HL-60/S4 (cell line): ENCODE measurements at regions not wholly inside any gene's neighbourhood (a gene's known extent, or its start where the extent isn't known, plus 50 kb on each side); places are given as distances from the start of the nearest gene placed in this dataset.
"Not testable (repeated sequence)": the region's sequence is repeated elsewhere in the genome, so short reads cannot be mapped to it uniquely, and the experiment has no call there.

Experiments
- in situ Hi-C: fragments of 300-500 bp; cut with MboI; formaldehyde crosslinking; loops from 2 replicates; pipeline ENCODE4 v1.14.3; 2022; ENCODE audit warnings: low sequenced_read_pairs

DNA sequence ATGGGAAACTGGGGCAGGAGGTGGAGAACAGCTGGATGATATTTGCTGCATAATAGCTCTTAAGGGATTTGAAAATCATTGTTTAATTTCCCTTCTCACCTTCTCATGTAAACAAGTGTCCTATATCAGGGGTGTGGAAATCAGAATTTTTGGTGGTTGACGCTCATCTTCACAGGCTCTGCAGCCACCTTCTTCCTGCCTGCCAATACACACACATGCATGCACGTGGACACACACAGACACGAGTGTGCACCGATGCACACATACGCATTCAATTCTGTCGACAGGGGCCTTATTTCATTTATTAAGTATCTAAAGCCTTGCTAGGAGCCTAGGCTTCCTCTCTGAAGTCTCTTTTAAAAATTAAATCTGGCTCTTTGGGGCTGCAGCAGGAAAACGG lies 349.4 kb upstream of the NCAM1 start:
- in situ Hi-C loops = no loop called here

DNA sequence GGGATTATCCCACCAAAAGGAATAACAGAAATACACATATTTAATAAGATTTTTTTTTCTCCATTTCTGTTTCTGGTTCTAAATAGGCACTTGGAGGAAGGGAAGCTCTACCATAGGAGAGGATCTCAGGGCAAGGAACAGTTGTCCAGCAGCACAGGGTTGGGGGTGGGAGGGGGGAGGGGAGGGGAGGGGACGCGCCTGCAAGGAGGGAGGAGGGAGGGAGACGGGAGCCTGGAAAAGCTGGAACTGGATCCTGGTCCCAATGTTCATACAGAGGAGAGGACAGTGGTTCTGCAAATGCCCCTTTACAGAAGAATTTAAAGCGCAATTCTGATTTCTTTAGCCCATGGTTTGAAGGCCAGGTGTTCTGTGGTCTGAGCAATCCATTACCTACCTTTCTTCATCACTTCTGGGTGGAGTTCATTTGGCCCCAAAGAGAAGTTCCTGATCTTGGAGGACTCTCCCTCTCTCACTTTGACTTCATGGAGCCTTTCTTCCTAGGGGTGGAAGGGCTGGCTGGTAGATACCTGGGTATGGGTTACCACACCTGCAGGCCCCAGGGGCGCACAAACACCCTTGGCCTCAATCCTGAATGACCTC lies 348.9 kb upstream of the NCAM1 start:
- in situ Hi-C loops = no loop called here

DNA sequence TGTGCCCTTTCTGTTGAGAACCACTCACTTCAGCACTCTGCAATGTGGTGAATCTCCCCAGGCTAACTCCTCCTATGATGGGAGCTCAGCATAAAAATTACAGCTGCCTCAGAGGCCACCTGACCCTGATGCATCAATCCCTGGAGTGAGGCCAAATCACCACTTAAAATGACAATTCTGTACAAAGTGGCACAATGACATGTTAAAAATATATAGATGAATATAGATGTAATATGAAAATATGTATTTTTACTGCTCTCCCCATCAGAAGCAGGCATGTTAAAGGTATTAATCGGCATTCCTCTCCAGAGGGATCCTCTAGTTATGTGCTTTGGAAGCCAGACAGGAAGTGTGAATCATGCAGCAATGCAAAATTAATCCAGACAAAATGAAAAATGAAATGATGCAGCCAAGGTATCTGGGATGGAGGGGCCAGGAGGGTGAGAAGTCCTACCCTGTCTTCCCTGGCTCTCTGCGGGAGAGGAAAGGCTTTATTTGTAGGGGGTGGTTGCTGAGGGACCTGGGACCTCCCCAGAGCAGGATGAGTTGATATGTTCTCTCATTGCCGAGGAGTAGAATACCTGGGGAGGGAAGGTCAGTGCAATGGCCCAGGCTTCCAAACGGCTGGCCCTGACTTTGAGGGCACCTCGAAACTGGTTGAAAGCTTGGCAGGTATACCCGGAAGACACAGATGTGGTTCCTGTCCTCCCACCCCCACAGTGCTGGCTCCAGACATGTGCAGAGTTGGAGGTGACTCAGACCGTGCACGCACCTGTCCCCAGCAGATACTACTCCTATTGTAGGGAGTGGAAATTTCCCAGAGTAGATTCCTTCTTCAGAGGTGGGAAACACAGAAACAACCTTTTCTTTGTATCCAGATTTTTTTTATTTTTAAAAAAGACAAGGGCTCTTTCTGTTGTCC lies 347.9 kb upstream of the NCAM1 start:
- in situ Hi-C loops = no loop called here

DNA sequence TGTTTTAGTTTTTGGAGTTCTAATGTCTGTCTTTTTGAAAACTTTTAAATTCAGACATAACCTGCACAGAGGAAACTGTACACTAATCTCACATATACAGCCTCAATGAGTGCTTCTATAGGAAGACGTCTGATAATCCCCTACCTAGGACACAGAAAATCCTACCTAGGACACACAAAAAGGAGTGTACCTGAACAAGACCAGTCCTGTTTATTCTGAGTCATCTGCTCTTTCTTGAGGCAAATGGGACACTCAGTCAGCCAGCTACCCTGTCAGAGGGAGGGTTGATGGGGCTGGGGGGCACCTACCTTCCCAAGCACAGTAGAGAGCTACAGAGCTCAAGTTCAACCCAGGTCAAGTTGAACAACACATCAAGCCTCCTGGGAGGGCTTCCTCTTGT lies 346.6 kb upstream of the NCAM1 start:
- in situ Hi-C loops = no loop called here

DNA sequence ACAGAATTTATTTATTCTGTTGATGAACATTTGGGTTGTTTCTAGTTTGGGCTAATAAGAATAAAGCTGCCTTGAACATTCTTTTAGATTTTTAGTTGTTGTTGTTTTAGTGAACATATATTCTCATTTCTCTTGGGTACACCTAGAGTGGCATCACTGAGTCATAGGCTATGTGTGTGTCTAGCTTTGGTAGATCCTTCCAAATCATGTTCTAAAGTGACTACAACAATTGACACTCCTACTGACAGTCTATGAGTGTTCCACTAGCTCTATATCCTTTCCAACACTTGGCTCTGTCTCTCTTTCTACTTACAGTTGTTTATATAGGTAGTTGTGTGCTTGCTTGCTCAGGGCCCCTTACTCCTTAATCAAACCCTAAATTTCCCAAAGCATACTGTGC lies 346.0 kb upstream of the NCAM1 start:
- in situ Hi-C loops = no loop called here

DNA sequence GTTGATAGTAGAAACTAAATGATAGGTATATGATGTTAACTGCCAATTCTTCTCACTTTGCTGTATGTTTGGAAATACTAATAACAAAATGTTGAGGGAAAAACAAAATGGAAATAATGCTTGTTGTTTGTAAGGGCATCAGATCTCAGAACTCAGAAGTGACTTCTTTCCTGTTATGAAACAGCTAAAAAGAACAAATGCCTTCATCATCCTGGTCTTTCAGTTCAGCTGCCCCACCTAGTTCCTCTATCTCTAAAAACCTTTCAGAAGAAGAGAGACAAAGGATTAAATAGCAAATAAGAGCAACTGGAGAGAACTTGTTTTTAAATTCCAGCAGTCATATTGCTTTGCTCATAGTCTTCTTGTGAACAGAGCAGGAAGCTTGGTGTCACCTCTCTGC lies 345.3 kb upstream of the NCAM1 start:
- in situ Hi-C loops = no loop called here

DNA sequence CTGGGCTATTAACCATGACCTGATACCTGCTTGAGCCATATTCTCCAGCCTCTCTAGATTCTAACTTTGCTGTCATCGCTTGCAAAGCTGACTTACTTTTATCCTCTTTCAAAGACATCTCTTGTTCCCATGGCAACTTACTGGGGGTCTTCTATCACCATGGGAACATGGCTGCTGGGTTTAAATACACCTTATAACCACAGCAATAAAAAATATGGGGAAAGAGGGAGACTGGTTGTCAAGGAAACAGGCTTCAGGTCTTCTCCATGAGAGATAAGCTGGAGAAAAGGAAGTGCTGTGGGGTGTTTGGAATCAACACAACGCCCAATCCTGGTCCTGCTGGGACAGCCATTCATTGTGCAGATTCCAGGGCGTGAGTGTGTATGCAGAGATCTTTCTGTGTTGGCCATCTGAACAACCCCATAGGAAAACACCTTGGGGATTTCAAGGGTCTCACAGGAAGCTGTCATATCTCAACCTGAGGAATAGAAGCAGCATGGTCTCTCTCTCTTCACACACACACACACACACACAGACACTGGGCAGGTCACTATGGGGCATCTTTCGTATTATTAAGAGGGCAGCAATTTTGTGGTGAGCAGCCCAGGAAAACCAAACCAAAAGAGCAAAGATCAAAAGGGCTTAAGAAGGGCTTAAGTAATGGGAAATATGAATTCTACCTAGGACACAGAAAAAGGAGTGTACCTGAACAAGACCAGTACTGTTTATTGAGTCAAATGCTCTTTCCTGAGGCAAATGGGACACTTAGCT lies 344.7 kb upstream of the NCAM1 start:
- in situ Hi-C loops = no loop called here

DNA sequence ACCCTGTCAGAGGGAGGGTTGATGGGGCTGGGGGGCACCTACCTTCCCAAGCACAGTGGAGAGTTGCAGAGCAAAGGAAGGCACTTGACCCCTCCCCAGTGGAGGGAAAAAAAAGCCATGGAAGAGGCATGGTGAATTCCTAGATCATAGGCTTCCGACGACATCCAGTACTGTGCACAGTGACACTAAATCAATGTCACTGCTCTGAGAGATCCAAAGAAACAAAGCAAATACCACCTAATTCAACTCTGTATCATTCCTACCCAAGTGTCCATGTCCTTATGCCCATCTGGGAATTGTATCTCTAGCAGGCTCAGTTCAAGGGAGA lies 344.2 kb upstream of the NCAM1 start:
- in situ Hi-C loops = no loop called here

DNA sequence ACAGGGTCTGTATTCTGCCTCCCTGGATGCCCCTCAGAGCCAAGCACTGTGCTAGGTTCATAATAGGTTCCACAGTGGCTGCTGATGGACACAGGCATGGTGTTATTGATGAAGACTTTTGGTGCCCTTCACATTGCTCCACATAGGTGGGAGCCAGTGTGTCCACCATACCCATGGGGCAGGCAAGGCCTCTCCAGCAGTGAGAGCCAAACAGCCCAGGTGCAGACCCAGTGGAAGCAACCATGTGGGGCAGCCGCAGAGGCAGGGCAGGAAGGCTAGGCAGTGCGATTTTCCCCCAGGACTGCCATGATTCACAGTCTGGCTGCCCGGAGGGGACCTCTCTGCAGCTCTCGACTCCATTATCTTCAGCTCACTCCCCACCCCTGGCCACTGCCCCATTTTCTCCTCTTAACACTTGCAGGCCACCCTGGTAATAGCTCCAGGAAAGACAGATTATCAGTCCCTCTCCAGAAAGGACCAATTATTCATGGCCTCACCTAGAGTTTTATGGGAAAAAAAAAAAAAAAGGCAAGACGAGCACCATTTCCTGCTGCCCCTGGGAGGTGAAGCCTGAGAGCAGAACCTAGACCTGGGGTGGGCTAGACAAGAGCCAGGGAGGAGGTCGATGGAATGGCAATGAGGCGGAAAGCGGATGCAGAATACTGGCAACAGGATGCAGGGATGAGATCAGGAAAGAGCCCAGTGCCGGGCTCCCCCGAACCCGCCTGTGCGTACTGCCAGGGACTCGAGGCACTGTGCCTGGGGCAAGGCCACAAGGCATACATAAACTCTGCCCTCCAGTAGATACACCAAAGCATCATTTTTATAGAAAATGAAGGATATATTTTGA lies 343.0 kb upstream of the NCAM1 start:
- in situ Hi-C loops = no loop called here

DNA sequence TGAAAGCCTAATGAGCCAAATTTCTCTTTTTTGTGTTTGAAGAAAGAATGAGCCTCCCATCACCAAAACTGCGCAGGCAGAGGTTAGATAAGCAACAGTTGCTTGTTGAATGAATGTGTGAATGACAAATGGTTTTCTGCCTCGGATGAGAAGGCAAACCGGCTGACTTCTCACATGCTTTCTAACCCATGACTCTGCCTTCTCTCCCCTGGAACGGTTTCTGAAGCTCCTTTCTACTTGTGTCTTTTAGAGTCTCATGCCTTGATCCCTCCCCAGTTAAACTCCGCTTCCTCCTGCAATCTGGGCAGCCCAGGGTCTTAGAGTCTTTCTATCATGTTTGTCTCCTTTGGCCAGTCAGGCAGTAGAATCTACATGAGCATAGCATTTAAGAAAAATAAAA lies 342.1 kb upstream of the NCAM1 start:
- in situ Hi-C loops = no loop called here

DNA sequence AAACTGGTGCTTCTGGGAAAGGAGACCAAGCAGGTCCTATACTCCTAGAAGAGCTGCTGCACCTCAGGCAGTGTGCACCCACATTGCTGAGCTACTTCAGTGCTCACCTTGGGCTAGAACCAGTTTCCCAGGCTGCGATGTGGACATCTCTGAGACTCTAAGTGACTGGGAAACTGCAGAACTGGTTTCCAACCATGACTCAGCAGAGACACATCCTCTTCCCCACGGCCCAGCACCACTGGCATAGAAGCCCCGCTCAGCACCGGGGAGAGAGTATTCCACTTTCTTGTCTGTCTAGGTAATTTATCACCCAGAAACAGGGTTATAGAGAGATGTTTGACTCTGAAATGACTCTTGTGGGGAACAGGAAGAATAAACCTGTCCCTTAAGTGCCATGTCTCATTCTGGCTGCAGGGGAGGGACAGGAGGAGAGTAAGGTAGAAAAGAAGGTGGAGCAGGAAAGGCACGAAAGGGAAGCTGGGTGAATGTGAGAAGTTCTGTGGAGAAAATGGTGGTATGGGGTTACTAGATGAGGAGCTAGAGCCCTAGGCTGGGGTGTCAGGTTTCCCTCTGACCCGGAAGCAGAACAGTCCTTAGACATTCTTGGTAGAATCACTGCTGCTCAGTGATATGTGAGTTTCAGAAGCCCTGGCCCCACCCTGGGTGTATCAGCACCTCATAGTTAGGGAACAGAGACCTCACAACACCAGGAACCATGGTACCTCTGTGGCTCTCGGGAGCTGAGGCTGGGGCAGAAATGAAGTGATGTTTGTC lies 340.4 kb upstream of the NCAM1 start:
- in situ Hi-C loops = no loop called here

DNA sequence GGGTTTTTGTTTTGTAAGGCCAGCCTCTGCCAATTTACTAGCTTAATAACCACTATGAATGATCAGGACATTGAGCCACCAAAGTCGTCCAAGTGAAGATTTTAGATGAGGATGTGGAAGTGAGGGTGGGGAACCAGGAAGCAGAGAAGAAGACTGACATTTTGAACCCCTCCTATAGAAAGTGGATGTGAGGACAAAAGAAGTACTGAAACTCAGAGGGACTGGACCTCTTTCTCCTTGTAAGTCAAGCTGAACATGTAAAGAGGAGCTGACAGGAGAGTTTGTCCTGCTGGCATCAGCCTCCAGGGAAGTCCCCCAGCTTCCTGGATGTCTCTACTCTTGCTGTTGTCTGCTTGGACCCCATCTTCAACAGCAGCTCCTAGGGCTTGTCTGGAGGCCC lies 338.2 kb upstream of the NCAM1 start:
- in situ Hi-C loops = no loop called here

DNA sequence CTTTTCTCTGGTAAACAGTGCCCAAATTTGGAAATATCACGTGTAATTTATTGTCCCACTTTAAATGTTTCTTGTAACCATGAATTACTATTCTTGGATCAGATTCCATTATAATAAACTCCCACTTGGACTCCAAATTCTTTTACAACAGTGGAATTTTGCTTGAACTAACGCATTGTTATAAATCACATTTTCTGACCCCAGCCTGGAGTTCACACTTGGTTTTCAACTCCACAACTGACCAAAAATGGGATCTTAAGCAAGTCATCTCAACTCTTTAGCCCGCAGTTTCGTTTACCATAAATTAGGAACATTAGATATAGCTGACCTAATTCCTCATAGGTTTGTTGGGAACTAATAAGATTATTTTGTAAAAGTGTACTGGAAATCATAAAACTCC lies 336.8 kb upstream of the NCAM1 start:
- in situ Hi-C loops = no loop called here

DNA sequence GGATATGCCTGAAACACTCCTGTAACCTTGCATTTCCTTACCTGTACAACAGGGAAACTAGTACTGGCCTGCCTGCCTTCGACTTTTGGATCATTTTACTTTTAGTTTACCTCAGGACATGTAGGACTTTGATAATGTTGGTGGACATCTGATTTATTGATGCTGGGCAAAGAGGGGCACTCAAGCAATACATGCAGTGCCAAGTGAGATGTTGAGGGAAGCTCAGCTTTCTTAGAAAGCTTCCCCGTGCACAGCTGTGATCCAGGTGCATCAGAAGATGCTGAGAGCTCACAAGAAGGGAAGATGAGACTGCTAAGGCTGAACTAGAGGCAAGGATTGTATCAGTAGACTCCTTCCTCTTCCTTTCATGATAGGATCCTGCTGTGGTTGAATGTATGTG lies 336.2 kb upstream of the NCAM1 start:
- in situ Hi-C loops = not testable (repeated sequence)

DNA sequence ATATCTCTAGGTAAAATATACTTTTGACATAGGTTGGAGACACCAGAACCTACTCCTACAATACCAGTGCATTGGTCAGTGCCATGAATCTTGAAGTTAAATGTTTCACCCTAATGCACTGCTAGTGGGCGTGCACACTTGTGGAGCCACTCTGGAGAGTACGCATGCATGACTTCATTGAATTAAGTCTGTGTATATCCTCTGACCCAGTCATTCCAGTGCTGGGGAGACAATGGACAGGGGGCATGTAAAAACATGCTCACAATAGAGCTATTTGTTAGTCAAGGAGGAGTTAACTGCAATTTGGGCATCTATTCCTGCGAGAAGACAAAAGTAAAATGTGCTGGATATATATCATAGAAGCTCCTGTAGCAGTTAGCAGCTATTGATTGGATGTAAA lies 335.4 kb upstream of the NCAM1 start:
- in situ Hi-C loops = no loop called here

DNA sequence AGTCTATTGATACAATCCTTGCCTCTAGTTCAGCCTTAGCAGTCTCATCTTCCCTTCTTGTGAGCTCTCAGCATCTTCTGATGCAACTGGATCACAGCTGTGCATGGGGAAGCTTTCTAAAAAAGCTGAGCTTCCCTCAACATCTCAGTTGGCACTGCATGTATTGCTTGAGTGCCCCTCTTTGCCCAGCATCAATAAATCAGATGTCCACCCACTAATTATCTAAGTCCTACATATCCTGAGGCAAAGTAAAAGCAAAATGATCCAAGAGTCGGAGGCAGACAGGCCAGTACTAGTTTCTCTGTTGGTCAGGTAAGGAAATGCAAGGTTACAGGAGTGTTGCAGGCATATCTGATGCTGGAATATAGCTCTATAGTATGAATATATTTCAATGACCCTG lies 334.5 kb upstream of the NCAM1 start:
- in situ Hi-C loops = no loop called here

DNA sequence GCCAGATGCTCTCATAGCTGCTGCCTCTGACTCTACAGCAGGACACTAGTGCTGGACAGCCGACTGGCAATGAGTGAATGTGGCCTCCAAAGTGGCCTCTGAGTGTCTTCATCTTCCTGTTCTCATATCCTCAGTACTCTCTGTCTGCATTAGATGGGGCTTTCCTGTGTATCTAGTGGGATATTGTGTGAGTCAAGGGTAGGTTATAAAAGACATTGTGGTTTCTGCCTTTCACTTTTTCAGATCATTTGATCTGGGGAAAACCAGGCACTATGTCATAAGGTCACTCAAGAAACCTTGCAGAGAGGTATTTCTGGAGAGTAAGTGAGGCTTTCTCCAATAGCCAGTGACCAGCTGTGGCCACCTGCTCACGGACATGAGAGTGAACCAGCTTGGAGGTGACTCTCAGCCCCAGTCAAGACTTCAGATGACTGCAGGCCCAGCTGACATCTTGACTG lies 333.6 kb upstream of the NCAM1 start:
- in situ Hi-C loops = no loop called here

DNA sequence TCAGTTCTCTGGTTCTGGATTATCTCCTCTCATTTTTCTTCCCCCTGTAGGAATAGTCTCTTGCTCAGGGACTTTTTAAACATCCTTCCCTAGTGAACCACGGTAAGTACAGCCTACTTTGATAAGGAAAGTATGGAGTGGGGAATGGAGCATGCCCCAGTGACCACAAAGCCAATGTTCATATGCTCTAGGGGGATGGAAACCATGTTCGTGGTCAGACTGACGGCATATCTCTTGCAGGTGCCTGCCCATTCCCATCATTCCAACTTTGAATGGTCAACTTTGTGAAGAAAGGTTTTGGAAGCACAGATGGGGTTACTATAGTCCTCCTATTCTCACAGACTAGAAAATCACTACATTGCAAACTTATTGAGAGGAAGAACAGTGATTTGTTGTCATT lies 332.5 kb upstream of the NCAM1 start:
- in situ Hi-C loops = no loop called here

DNA sequence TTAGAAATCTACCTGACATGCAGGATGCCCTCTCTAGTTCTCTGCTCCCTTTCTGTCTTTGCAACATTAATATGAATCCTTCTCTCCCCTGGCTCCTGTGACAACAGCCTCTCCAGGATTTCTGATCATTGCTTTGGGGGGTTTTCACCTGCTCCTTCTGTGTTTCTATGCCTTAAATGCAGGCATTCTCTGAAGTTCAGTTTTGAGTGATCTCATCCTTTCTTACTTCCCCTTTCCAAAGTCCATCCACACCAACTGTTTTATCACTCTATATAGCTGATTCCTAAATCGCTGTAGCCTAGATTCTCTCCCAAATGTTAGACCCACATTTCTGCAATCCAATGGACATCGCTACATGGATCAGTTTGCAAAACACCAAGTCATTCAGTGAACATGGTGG lies 330.7 kb upstream of the NCAM1 start:
- in situ Hi-C loops = no loop called here

DNA sequence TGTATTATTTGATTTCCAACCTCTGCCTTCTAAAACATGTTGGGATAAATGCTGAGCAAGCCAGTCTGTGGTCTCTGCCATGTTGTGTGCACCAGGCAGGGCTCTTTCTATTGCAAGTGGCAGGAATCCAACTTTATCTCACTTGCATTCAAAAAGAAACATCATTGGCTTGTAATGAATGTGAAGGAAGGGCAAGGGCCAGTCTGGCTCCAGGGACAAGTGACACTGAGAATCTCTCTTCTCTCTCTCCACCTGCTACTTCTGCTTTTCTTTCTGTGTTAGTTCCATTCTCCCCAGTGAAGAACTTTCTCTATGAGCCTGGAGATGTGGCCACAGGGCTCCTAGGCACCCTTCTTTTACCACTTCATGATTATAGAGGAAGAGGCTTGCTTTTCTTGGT lies 329.9 kb upstream of the NCAM1 start:
- in situ Hi-C loops = no loop called here
